Activated CD4-positive, alpha-beta T cell treated with anti-CD3 and anti-CD28 coated beads, Interleukin-2, amount 50 U/mL, for 16 hours (primary cell): ENCODE measurements at regions not wholly inside any gene's neighbourhood (a gene's known extent, or its start where the extent isn't known, plus 50 kb on each side); places are given as distances from the start of the nearest gene placed in this dataset.

Experiments
- DNase-seq: peaks from one replicate; pipeline ENCODE4 v3.0.0-alpha.2; 2020

- no peak for DNase-seq
Observed at GRCh38 chr1:168921629-168922028, 184.9 kb upstream of the ATP1B1 start.

- no peak for DNase-seq
Observed at GRCh38 chr1:168923521-168924136, 182.9 kb upstream of the ATP1B1 start.

GRCh38 chr1:168924976-168925375 lies 181.5 kb upstream of the ATP1B1 start:
- no peak for DNase-seq

GRCh38 chr1:168926236-168926635 lies 180.3 kb upstream of the ATP1B1 start:
- no peak for DNase-seq

GRCh38 chr1:168932539-168932938 lies 174.0 kb upstream of the ATP1B1 start:
- DNase-seq, result no peak

- no peak for DNase-seq
Observed at GRCh38 chr1:168933141-168933805, 173.2 kb upstream of the ATP1B1 start.

GRCh38 chr1:168939110-168939946 lies 167.2 kb upstream of the ATP1B1 start:
- no peak for DNase-seq

- no peak for DNase-seq
Observed at GRCh38 chr1:168939947-168940223, 166.6 kb upstream of the ATP1B1 start.

GRCh38 chr1:168941640-168942039 lies 164.8 kb upstream of the ATP1B1 start:
- DNase-seq, result no peak

- DNase-seq, result no peak
Observed at GRCh38 chr1:168942165-168942564, 164.3 kb upstream of the ATP1B1 start.

GRCh38 chr1:168945870-168946269 lies 160.6 kb upstream of the ATP1B1 start:
- DNase-seq, result no peak

- DNase-seq, result no peak
Observed at GRCh38 chr1:168947041-168947440, 159.4 kb upstream of the ATP1B1 start.

GRCh38 chr1:168949672-168950071 lies 156.8 kb upstream of the ATP1B1 start:
- no peak for DNase-seq

GRCh38 chr1:168957818-168958217 lies 148.7 kb upstream of the ATP1B1 start:
- no peak for DNase-seq

- DNase-seq, result no peak
Observed at GRCh38 chr1:168958562-168959289, 147.8 kb upstream of the ATP1B1 start.

- no peak for DNase-seq
Observed at GRCh38 chr1:168959382-168959781, 147.1 kb upstream of the ATP1B1 start.

GRCh38 chr1:168960114-168960513 lies 146.4 kb upstream of the ATP1B1 start:
- no peak for DNase-seq

GRCh38 chr1:168960595-168960994 lies 145.9 kb upstream of the ATP1B1 start:
- DNase-seq, result no peak

GRCh38 chr1:168963601-168964000 lies 142.9 kb upstream of the ATP1B1 start:
- DNase-seq, result no peak

- DNase-seq, result no peak
Observed at GRCh38 chr1:168964478-168964877, 142.0 kb upstream of the ATP1B1 start.

- DNase-seq, result no peak
Observed at GRCh38 chr1:168966217-168966616, 140.3 kb upstream of the ATP1B1 start.

GRCh38 chr1:168966636-168967035 lies 139.9 kb upstream of the ATP1B1 start:
- DNase-seq, result no peak

GRCh38 chr1:168970926-168971659 lies 135.4 kb upstream of the ATP1B1 start:
- DNase-seq, result no peak
